Panc1 (cell line): ENCODE measurements at regions not wholly inside any gene's neighbourhood (a gene's known extent, or its start where the extent isn't known, plus 50 kb on each side); places are given as distances from the start of the nearest gene placed in this dataset.

ENCODE experiments used
- ATAC-seq: fragments of 200-7000 bp; cut with Tn5 transposase; 2 replicates; pipeline ENCODE4 v1.9.1; 2020; ENCODE audit warnings: mild to moderate bottlenecking, moderate library complexity
- BruUV-seq: library from RNA; stranded (reverse); fragments of 400-500 nt; replicated peaks from 2 replicates; lab custom pipeline; 2021; lab: Mats Ljungman, UMichigan
- CTCF ChIA-PET: fragments of 300-600 bp; sonication (Branson Sonifier 250); formaldehyde crosslinking; loops from one replicate; lab custom pipeline; 2022; ENCODE audit warnings: antibody characterized with exemption; lab: Charles Lee
- POLR2A ChIA-PET: fragments of 300-600 bp; sonication (Branson Sonifier 250); formaldehyde crosslinking; loops from one replicate; lab custom pipeline; 2022; ENCODE audit warnings: antibody characterized with exemption; lab: Charles Lee
- DNase-seq: peaks from one replicate; pipeline ENCODE4 v3.0.0-alpha.2; 2010; ENCODE audit warnings: low read depth, low spot score
- H3K27ac ChIP-seq: 2 replicates; pipeline ENCODE4 v1.5.1; 2011; ENCODE audit warnings: mild to moderate bottlenecking, low read length, inconsistent platforms
- H3K27me3 ChIP-seq: fragments of 200-500 bp; sonication (Bioruptor generic); 2 replicates; pipeline ENCODE4 v1.6.0; 2014; ENCODE audit warnings: low read length, inconsistent platforms; ENCODE audit not compliant: control insufficient read depth, insufficient read depth
- H3K36me3 ChIP-seq: fragments of 200-500 bp; sonication (Bioruptor generic); 2 replicates; pipeline ENCODE4 v1.5.1; 2014; ENCODE audit warnings: inconsistent platforms, mild to moderate bottlenecking, low read length, moderate library complexity; ENCODE audit not compliant: control insufficient read depth, insufficient read depth
- H3K4me1 ChIP-seq: 2 replicates; pipeline ENCODE4 v1.5.1; 2011; ENCODE audit warnings: inconsistent platforms, mild to moderate bottlenecking, low read length, moderate library complexity; ENCODE audit not compliant: control insufficient read depth, insufficient read depth
- H3K4me3 ChIP-seq, 2 experiments: 2 replicates each; pipeline ENCODE4 v1.5.1; 2011 to 2012; ENCODE audit warnings: low read depth in 2 of 2, low read length in 2 of 2, mild to moderate bottlenecking in 2 of 2, inconsistent platforms in 1 of 2, moderate library complexity in 1 of 2
- H3K9me3 ChIP-seq: fragments of 200-500 bp; sonication (Bioruptor generic); 2 replicates; pipeline ENCODE4 v1.5.1; 2014; ENCODE audit warnings: low read depth, mild to moderate bottlenecking, inconsistent platforms, low read length, moderate library complexity; ENCODE audit not compliant: control insufficient read depth, insufficient read depth
- CTCF ChIP-seq: fragments of 450-650 bp; IDR thresholded peaks from 2 replicates; pipeline ENCODE4 v1.5.1; 2017; ENCODE audit warnings: mild to moderate bottlenecking
- POLR2AphosphoS5 ChIP-seq: IDR thresholded peaks from 2 replicates; pipeline ENCODE4 v1.6.1; 2012; ENCODE audit warnings: mild to moderate bottlenecking, low read depth, low read length, moderate library complexity
- REST ChIP-seq, 2 experiments: IDR thresholded peaks; 2 replicates each; pipeline ENCODE4 v1.6.1; 2011 to 2012; ENCODE audit warnings: low read depth in 2 of 2, control low read depth in 1 of 2, low read length in 1 of 2, mild to moderate bottlenecking in 1 of 2, moderate library complexity in 1 of 2; ENCODE audit not compliant: insufficient read depth in 1 of 2
- SIN3A ChIP-seq: IDR thresholded peaks from 2 replicates; pipeline ENCODE4 v1.6.1; 2012; ENCODE audit warnings: low read depth, mild to moderate bottlenecking, low read length, moderate library complexity, borderline replicate concordance; ENCODE audit not compliant: insufficient read depth
- TCF7L2 ChIP-seq: IDR thresholded peaks from 2 replicates; pipeline ENCODE4 v1.6.1; 2011; ENCODE audit warnings: mild to moderate bottlenecking, low read depth, low read length, inconsistent platforms
- in situ Hi-C: cut with HindIII; loops from 2 replicates; pipeline ENCODE4 v1.10.0; 2016; ENCODE audit warnings: low sequenced_read_pairs, low pct_unique_long_range_greater_than_20kb
- intact Hi-C: fragments of 100-400 bp; cut with micrococcal nuclease; formaldehyde crosslinking; loops from one replicate; pipeline ENCODE4 v1.10.0; 2022; ENCODE audit not compliant: unreplicated experiment

- H3K27ac ChIP-seq = no peak overlapping the region
- no peaks in the 10 kb centered on the region for H3K9me3 ChIP-seq
- DNase-seq (no peak), ATAC-seq (no peak)
- in situ Hi-C loops (no loop called here), intact Hi-C loops (no loop called here)
- TF ChIP-seq CTCF (no peak), POLR2AphosphoS5 (no peak), TCF7L2 (no peak), REST (IDR thresholded peaks at IDR 0.05; ENCODE audit: insufficient read depth in 1 of 2, low read depth in 2 of 2, low read length in 1 of 2) (no peak), SIN3A (no peak)
- ChIA-PET POLR2A (no interaction called here), CTCF (no interaction called here)
- H3K27me3 ChIP-seq = no peaks in the 10 kb centered on the region
- H3K36me3 ChIP-seq = no peaks in the 10 kb centered on the region
- no peak overlapping the region for H3K4me3 ChIP-seq
- H3K4me1 ChIP-seq = no peaks in the 10 kb centered on the region
- no TSS peak for BruUV-seq
These were observed 102.6 kb upstream of the PPP2R5A start for GRCh38 chr1:212182579-212182978.

GRCh38 chr1:212186427-212187207 lies 98.6 kb upstream of the PPP2R5A start:
- intact Hi-C loops (no loop called here), in situ Hi-C loops (no loop called here)
- H3K4me3 ChIP-seq = no peak overlapping the region
- ChIA-PET CTCF (interaction anchor here (0.6 kb wide), 1 partner anchor 543 kb away, joined by 3 read pairs; no protein-coding TSS in a partner anchor), POLR2A (no interaction called here)
- H3K27me3 ChIP-seq = no peaks in the 10 kb centered on the region
- no peak; the same call in 1 of the 2 replicates for ATAC-seq
- no peak for DNase-seq
- H3K4me1 ChIP-seq = no peaks in the 10 kb centered on the region
- no TSS peak for BruUV-seq
- no peak overlapping the region for H3K27ac ChIP-seq
- TF ChIP-seq CTCF = no peak
- TF ChIP-seq POLR2AphosphoS5 = no peak
- TF ChIP-seq REST (IDR thresholded peaks at IDR 0.05; ENCODE audit: insufficient read depth in 1 of 2, low read depth in 2 of 2, low read length in 1 of 2) = no peak
- TF ChIP-seq TCF7L2 = no peak
- no peak for TF ChIP-seq SIN3A
- no peaks in the 10 kb centered on the region for H3K36me3 ChIP-seq
- no peaks in the 10 kb centered on the region for H3K9me3 ChIP-seq
